Duodenal mucosa (tissue), 2 donors: ENCODE measurements at regions not wholly inside any gene's neighbourhood (a gene's known extent, or its start where the extent isn't known, plus 50 kb on each side); places are given as distances from the start of the nearest gene placed in this dataset.

Experiments used
- H3K27ac ChIP-seq: one replicate; pipeline ENCODE4 v1.7.0; 2013; ENCODE audit warnings: low read depth, low read length
- H3K27me3 ChIP-seq, 2 donors: one replicate each; pipeline ENCODE4 v1.7.0; 2013; ENCODE audit warnings: low read length in 2 of 2, control low read depth in 1 of 2; ENCODE audit not compliant: insufficient read depth in 2 of 2, control insufficient read depth in 1 of 2
- H3K36me3 ChIP-seq, 2 donors: one replicate each; pipeline ENCODE4 v1.7.0; 2013; ENCODE audit warnings: low read length in 2 of 2, control low read depth in 1 of 2; ENCODE audit not compliant: insufficient read depth in 2 of 2, control insufficient read depth in 1 of 2
- H3K4me1 ChIP-seq, 2 donors: one replicate each; pipeline ENCODE4 v1.7.0; 2013; ENCODE audit warnings: low read length in 2 of 2, control low read depth in 1 of 2; ENCODE audit not compliant: insufficient read depth in 2 of 2, control insufficient read depth in 1 of 2
- H3K4me3 ChIP-seq, 2 donors: one replicate each; pipeline ENCODE4 v1.7.0; 2013; ENCODE audit warnings: low read length in 2 of 2, low read depth in 1 of 2
- H3K9ac ChIP-seq, 2 donors: one replicate each; pipeline ENCODE4 v1.7.0; 2013; ENCODE audit warnings: low read length in 2 of 2, low read depth in 1 of 2
- H3K9me3 ChIP-seq, 2 donors: one replicate each; pipeline ENCODE4 v1.7.0; 2013; ENCODE audit warnings: low read length in 2 of 2, control low read depth in 1 of 2; ENCODE audit not compliant: control insufficient read depth in 1 of 2

GRCh38 chr11:116276051-116277044 lies 496.4 kb downstream of the BUD13 start:
- peaks cover 3% of the 10 kb centered on the region in 2 donors for H3K27me3 ChIP-seq
- no peak overlapping the region for H3K9ac ChIP-seq
- H3K27ac ChIP-seq = no peak overlapping the region
- H3K9me3 ChIP-seq = no peaks in the 10 kb centered on the region
- no peaks in the 10 kb centered on the region for H3K4me1 ChIP-seq
- H3K4me3 ChIP-seq = peak overlapping the region; percentile 51 to 57
- H3K36me3 ChIP-seq = no peaks in the 10 kb centered on the region

GRCh38 chr11:116275635-116276034 lies 497.2 kb downstream of the BUD13 start:
- no peaks in the 10 kb centered on the region for H3K4me1 ChIP-seq

GRCh38 chr11:116274521-116274920 lies 498.3 kb downstream of the BUD13 start:
- H3K9ac ChIP-seq = no peak overlapping the region
- no peaks in the 10 kb centered on the region for H3K9me3 ChIP-seq
- H3K27me3 ChIP-seq = peaks cover 3% of the 10 kb centered on the region in 2 donors
- H3K4me3 ChIP-seq = no peak overlapping the region
- H3K4me1 ChIP-seq = no peaks in the 10 kb centered on the region
- no peaks in the 10 kb centered on the region for H3K36me3 ChIP-seq
- no peak overlapping the region for H3K27ac ChIP-seq

More at GRCh38 chr11:116275635-116276034, 497.2 kb downstream of the BUD13 start:
- Histone ChIP-seq H3K36me3 (no peaks in the 10 kb centered on the region), H3K9me3 (no peaks in the 10 kb centered on the region), H3K27me3 (peaks cover 3% of the 10 kb centered on the region in 2 donors), H3K27ac (no peak overlapping the region), H3K9ac (no peak overlapping the region), H3K4me3 (no peak overlapping the region)

GRCh38 chr11:116272181-116272789 lies 500.5 kb downstream of the BUD13 start:
- H3K4me3 ChIP-seq = no peak overlapping the region
- no peaks in the 10 kb centered on the region for H3K4me1 ChIP-seq
- H3K36me3 ChIP-seq = no peaks in the 10 kb centered on the region
- H3K27me3 ChIP-seq = peaks cover 3% of the 10 kb centered on the region in 2 donors
- no peak overlapping the region for H3K27ac ChIP-seq
- no peak overlapping the region for H3K9ac ChIP-seq
- no peaks in the 10 kb centered on the region for H3K9me3 ChIP-seq

- Histone ChIP-seq H3K36me3 (no peaks in the 10 kb centered on the region), H3K4me1 (no peaks in the 10 kb centered on the region)
Measured at GRCh38 chr11:116271479-116271878, 501.3 kb downstream of the BUD13 start.

GRCh38 chr11:116267146-116267545 lies 505.6 kb downstream of the BUD13 start:
- Histone ChIP-seq H3K9me3 (no peaks in the 10 kb centered on the region), H3K27ac (no peak overlapping the region), H3K4me1 (no peaks in the 10 kb centered on the region), H3K9ac (no peak overlapping the region), H3K4me3 (no peak overlapping the region), H3K36me3 (no peaks in the 10 kb centered on the region), H3K27me3 (no peaks in the 10 kb centered on the region)

More at GRCh38 chr11:116271479-116271878, 501.3 kb downstream of the BUD13 start:
- Histone ChIP-seq H3K4me3 (no peak overlapping the region), H3K9me3 (no peaks in the 10 kb centered on the region), H3K27ac (no peak overlapping the region), H3K27me3 (peaks cover 3% of the 10 kb centered on the region in 2 donors), H3K9ac (no peak overlapping the region)

GRCh38 chr11:116263770-116264169 lies 509.0 kb downstream of the BUD13 start:
- H3K27me3 ChIP-seq = no peaks in the 10 kb centered on the region
- H3K9me3 ChIP-seq = no peaks in the 10 kb centered on the region
- no peak overlapping the region for H3K27ac ChIP-seq
- no peak overlapping the region for H3K4me3 ChIP-seq
- H3K9ac ChIP-seq = no peak overlapping the region
- no peaks in the 10 kb centered on the region for H3K36me3 ChIP-seq
- H3K4me1 ChIP-seq = no peaks in the 10 kb centered on the region

GRCh38 chr11:116263019-116263418 lies 509.8 kb downstream of the BUD13 start:
- H3K4me3 ChIP-seq = no peak overlapping the region
- H3K27me3 ChIP-seq = no peaks in the 10 kb centered on the region
- H3K4me1 ChIP-seq = no peaks in the 10 kb centered on the region
- H3K27ac ChIP-seq = no peak overlapping the region
- no peaks in the 10 kb centered on the region for H3K36me3 ChIP-seq
- no peak overlapping the region for H3K9ac ChIP-seq
- no peaks in the 10 kb centered on the region for H3K9me3 ChIP-seq

GRCh38 chr11:116262370-116262769 lies 510.4 kb downstream of the BUD13 start:
- H3K9me3 ChIP-seq = no peaks in the 10 kb centered on the region
- no peak overlapping the region for H3K27ac ChIP-seq
- no peaks in the 10 kb centered on the region for H3K36me3 ChIP-seq
- H3K9ac ChIP-seq = no peak overlapping the region
- H3K4me1 ChIP-seq = no peaks in the 10 kb centered on the region
- H3K27me3 ChIP-seq = no peaks in the 10 kb centered on the region
- no peak overlapping the region for H3K4me3 ChIP-seq

GRCh38 chr11:116261606-116262005 lies 511.2 kb downstream of the BUD13 start:
- Histone ChIP-seq H3K36me3 (no peaks in the 10 kb centered on the region), H3K27ac (no peak overlapping the region), H3K9ac (no peak overlapping the region), H3K27me3 (no peaks in the 10 kb centered on the region), H3K9me3 (no peaks in the 10 kb centered on the region), H3K4me1 (no peaks in the 10 kb centered on the region), H3K4me3 (no peak overlapping the region)
